Endodermal cell (in vitro differentiated cells): ENCODE measurements at regions not wholly inside any gene's neighbourhood (a gene's known extent, or its start where the extent isn't known, plus 50 kb on each side); places are given as distances from the start of the nearest gene placed in this dataset.
"Not testable (repeated sequence)": the region's sequence is repeated elsewhere in the genome, so short reads cannot be mapped to it uniquely, and the experiment has no call there.

ENCODE experiments used
- DNase-seq: peaks from one replicate; pipeline ENCODE4 v3.0.0-alpha.2; 2017
- H3K27ac ChIP-seq: 2 replicates; pipeline ENCODE4 v1.5.1; 2013; ENCODE audit warnings: mild to moderate bottlenecking, low read depth, low read length, moderate library complexity
- H3K27me3 ChIP-seq: 2 replicates; pipeline ENCODE4 v1.6.1; 2013; ENCODE audit warnings: mild to moderate bottlenecking, low read length, moderate library complexity; ENCODE audit not compliant: insufficient read depth, control insufficient read depth, poor library complexity, severe bottlenecking
- H3K36me3 ChIP-seq: 2 replicates; pipeline ENCODE4 v1.7.0; 2013; ENCODE audit warnings: mild to moderate bottlenecking, low read length, moderate library complexity; ENCODE audit not compliant: control insufficient read depth, insufficient read depth
- H3K4me1 ChIP-seq: one replicate; pipeline ENCODE4 v1.7.0; 2013; ENCODE audit warnings: low read length; ENCODE audit not compliant: control insufficient read depth, insufficient read depth
- H3K4me3 ChIP-seq: 2 replicates; pipeline ENCODE4 v1.5.1; 2013; ENCODE audit warnings: mild to moderate bottlenecking, low read length, moderate library complexity
- H3K9ac ChIP-seq: 2 replicates; pipeline ENCODE4 v1.6.1; 2013; ENCODE audit warnings: mild to moderate bottlenecking, low read length, moderate library complexity; ENCODE audit not compliant: poor library complexity, severe bottlenecking; ENCODE audit errors: extremely low read depth
- H3K9me3 ChIP-seq: 2 replicates; pipeline ENCODE4 v1.6.1; 2013; ENCODE audit warnings: mild to moderate bottlenecking, low read length, moderate library complexity; ENCODE audit not compliant: control insufficient read depth
- H3K27ac Mint-ChIP-seq: 2 replicates; pipeline ENCODE4 v1.8.0; 2020; ENCODE audit warnings: mixed read lengths
- H3K27me3 Mint-ChIP-seq: 2 replicates; pipeline ENCODE4 v1.8.0; 2021; ENCODE audit warnings: mild to moderate bottlenecking, mixed read lengths; ENCODE audit not compliant: insufficient read depth
- H3K36me3 Mint-ChIP-seq: 2 replicates; pipeline ENCODE4 v1.8.0; 2020; ENCODE audit warnings: low read depth, mixed read lengths
- H3K4me1 Mint-ChIP-seq: 2 replicates; pipeline ENCODE4 v1.8.0; 2020; ENCODE audit warnings: mixed read lengths
- H3K4me3 Mint-ChIP-seq: 2 replicates; pipeline ENCODE4 v1.8.0; 2020; ENCODE audit warnings: mild to moderate bottlenecking, moderate library complexity, mixed read lengths
- H3K9me3 Mint-ChIP-seq: 2 replicates; pipeline ENCODE4 v1.8.0; 2020; ENCODE audit warnings: mild to moderate bottlenecking, mixed read lengths
- WGBS, 2 experiments: methylation state at CpG; one replicate each; pipeline versions ENCODE4 v1.1.5 to v1.1.7; 2013; ENCODE audit warnings: missing lambda C conversion rate in 2 of 2, mixed read lengths in 1 of 2; ENCODE audit not compliant: insufficient coverage in 1 of 2, insufficient read length in 1 of 2; 5-methylcytosine and 5-hydroxymethylcytosine counted together
- TF ChIP-seq, protein P1 (sequence below): fragments of 200-600 bp; sonication (generic); conservative IDR thresholded peaks from 2 replicates; pipeline ENCODE4 v1.5.0; 2021; ENCODE audit warnings: antibody characterized with exemption, mild to moderate bottlenecking

DNA sequence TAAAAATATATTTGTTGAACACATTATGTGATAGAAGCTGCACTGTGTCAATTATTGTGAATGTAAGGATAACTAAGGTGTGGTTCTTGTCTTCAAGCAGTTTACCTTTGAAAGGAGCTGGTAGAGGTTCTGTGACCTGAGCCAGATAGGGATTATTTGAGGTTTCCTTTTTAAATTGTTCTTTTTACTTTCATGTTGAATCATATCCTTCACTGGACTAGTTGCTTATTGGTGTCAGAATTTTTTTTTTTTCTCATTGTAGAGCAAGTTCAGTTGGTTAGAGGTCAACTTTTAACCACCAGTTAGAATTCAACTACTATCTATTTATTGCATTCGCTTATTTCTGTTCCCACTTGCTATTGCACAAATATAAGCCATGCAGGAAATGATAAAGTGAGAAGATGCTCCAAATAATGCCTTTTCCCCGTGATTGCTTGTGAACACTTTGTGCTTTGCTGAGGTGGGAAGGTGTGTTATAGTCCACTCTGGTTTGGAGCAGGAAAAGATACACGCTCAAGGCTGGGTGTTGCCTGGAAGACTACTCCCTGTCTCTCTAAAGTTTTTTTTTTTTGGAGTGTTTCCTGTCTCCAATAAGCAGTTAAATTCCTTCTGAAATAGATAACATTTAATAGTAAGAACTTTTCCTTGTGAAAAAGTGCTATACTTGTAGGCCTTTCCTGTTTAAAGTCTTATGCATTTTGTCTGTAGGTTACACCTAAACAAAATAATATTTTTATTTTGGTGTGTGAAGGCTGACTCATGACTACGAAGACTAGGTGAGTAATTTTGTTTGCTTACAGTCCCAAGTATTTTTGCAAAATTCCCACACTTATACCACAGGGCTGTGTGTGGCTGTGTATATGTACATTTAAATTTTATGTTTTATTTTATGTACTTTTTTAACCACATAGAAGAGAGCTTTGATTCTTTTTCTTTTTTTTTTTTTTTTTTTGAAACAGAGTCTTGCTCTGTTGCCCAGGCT lies 83.8 kb upstream of the LCORL start:
- TF ChIP-seq, protein P1, sequence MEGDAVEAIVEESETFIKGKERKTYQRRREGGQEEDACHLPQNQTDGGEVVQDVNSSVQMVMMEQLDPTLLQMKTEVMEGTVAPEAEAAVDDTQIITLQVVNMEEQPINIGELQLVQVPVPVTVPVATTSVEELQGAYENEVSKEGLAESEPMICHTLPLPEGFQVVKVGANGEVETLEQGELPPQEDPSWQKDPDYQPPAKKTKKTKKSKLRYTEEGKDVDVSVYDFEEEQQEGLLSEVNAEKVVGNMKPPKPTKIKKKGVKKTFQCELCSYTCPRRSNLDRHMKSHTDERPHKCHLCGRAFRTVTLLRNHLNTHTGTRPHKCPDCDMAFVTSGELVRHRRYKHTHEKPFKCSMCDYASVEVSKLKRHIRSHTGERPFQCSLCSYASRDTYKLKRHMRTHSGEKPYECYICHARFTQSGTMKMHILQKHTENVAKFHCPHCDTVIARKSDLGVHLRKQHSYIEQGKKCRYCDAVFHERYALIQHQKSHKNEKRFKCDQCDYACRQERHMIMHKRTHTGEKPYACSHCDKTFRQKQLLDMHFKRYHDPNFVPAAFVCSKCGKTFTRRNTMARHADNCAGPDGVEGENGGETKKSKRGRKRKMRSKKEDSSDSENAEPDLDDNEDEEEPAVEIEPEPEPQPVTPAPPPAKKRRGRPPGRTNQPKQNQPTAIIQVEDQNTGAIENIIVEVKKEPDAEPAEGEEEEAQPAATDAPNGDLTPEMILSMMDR, result no peak
- Mint-ChIP-seq H3K27me3 (no peaks in the 10 kb centered on the region), H3K4me3 (no peak overlapping the region)

DNA sequence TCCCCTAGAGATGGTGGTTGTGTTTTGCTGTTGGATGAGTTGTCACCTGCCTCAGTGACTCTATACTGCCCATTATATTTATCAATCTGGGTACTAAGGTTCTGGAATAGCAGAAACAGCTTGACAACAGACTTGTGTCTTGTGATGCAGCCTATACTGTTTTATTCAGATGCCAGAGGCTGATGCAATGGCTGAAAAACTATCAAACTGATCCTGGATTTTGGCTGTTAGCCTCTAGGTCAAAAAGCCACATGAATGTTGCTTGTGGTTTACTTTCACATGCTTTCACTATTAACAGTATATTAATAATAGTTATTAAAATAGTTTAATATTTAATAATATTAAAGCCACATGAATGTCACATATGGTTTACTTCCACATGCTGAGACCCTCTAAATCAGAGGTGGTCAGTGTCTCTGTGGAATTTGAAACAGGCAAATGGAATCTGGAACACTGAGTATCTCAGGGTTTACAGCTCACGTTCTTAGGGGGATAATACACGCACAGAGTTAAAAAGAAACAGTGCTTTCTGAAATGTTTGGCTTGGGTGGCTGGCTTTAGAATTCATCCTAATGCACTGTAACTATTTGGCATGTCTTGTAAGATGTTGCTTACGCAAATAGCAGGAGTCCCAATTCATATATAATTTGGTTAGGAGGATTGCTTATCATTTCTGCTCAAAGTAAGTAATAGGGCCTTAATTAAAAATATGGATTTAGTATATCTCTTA lies 82.5 kb upstream of the LCORL start:
- WGBS, 2 experiments, result 78 to 89% methylated on average over 2 to 3 of the region's 3 CpGs

More for the DNA sequence above, 83.8 kb upstream of the LCORL start:
- Histone ChIP-seq H3K27ac (no peak overlapping the region), H3K4me3 (no peak overlapping the region), H3K36me3 (no peaks in the 10 kb centered on the region), H3K27me3 (no peaks in the 10 kb centered on the region), H3K9me3 (no peaks in the 10 kb centered on the region), H3K4me1 (no peaks in the 10 kb centered on the region), H3K9ac (no peak overlapping the region)
- no peak for DNase-seq
- H3K9me3 Mint-ChIP-seq, result no peaks in the 10 kb centered on the region
- H3K4me1 Mint-ChIP-seq, result no peaks in the 10 kb centered on the region
- no peaks in the 10 kb centered on the region for H3K36me3 Mint-ChIP-seq
- no peak overlapping the region for H3K27ac Mint-ChIP-seq
- 89% methylated on average over 3 of the region's 4 CpGs; no CpG with 5 or more reads in 1 of the 2 experiments for WGBS, 2 experiments

DNA sequence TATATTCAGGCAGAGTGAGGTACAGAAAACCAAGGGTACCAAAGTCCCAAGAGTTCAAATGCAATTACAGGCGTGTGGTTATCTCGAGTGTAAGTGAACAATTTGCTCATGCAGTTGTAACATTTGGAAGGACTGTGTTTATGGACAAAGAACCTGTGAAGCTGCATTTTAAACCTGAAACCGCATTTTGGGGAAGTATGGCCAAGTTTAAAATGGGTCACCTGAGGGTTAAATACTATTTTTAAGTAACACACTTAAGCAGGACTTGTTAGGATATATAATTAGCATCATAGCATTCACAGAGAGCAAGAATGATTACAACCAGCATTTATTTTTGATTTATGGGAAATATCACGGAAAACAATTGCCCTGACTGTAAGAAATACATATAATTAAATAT lies 79.1 kb upstream of the LCORL start:
- Histone ChIP-seq H3K9ac (no peak overlapping the region), H3K9me3 (no peaks in the 10 kb centered on the region), H3K4me1 (no peaks in the 10 kb centered on the region), H3K27me3 (no peaks in the 10 kb centered on the region), H3K4me3 (no peak overlapping the region), H3K36me3 (no peaks in the 10 kb centered on the region), H3K27ac (no peak overlapping the region)
- peaks cover 4% of the 10 kb centered on the region for H3K9me3 Mint-ChIP-seq
- H3K27ac Mint-ChIP-seq, result no peak overlapping the region
- H3K36me3 Mint-ChIP-seq, result no peaks in the 10 kb centered on the region
- H3K27me3 Mint-ChIP-seq, result peaks cover 3% of the 10 kb centered on the region
- no peak for DNase-seq
- no peak overlapping the region for H3K4me3 Mint-ChIP-seq
- H3K4me1 Mint-ChIP-seq, result no peaks in the 10 kb centered on the region
- WGBS, 2 experiments, result 85 to 90% methylated on average over 2 to 3 of the region's 4 CpGs
- TF ChIP-seq, protein P1, result no peak

More for the DNA sequence above, 82.5 kb upstream of the LCORL start:
- Histone ChIP-seq H3K27ac (no peak overlapping the region), H3K4me3 (no peak overlapping the region), H3K36me3 (no peaks in the 10 kb centered on the region), H3K9ac (no peak overlapping the region), H3K9me3 (no peaks in the 10 kb centered on the region), H3K27me3 (no peaks in the 10 kb centered on the region), H3K4me1 (no peaks in the 10 kb centered on the region)
- H3K36me3 Mint-ChIP-seq, result no peaks in the 10 kb centered on the region
- no peak overlapping the region for H3K27ac Mint-ChIP-seq
- H3K9me3 Mint-ChIP-seq, result no peaks in the 10 kb centered on the region
- no peak overlapping the region for H3K4me3 Mint-ChIP-seq
- H3K27me3 Mint-ChIP-seq, result no peaks in the 10 kb centered on the region
- TF ChIP-seq, protein P1, result no peak
- no peaks in the 10 kb centered on the region for H3K4me1 Mint-ChIP-seq
- no peak for DNase-seq

DNA sequence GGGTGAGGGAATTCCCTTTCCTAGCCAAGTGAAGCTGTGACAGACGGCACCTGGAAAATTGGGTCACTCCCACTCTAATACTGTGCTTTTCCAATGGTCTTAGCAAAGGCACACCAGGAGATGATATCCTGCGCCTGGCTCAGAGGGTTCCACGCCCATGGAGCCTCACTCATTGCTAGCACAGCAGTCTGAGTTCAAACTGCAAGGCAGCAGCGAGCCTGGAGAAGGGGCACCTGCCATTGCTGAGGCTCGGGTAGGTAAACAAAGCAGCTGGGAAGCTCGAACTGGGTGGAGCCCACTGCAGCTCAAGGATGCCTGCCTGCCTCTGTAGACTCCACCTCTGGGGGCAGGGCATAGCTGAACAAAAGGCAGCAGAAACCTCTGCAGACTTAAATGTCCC lies 68.9 kb upstream of the LCORL start:
- DNase-seq, H3K9me3 ChIP-seq, H3K27me3 ChIP-seq, H3K27me3 Mint-ChIP-seq, H3K4me1 Mint-ChIP-seq, H3K9ac ChIP-seq, H3K27ac ChIP-seq, H3K4me3 ChIP-seq, H3K36me3 Mint-ChIP-seq, H3K36me3 ChIP-seq, H3K4me3 Mint-ChIP-seq, H3K27ac Mint-ChIP-seq, H3K4me1 ChIP-seq: not testable (repeated sequence)
- H3K9me3 Mint-ChIP-seq, result peaks cover 21% of the 10 kb centered on the region
- WGBS, 2 experiments, result 75 to 79% methylated on average over 4 to 6 of the region's 6 CpGs
